HCT116 (cell line): ENCODE measurements at regions not wholly inside any gene's neighbourhood (a gene's known extent, or its start where the extent isn't known, plus 50 kb on each side); places are given as distances from the start of the nearest gene placed in this dataset.

ENCODE experiments used
- ATAC-seq: fragments of 200-7000 bp; cut with Tn5 transposase; 2 replicates; pipeline ENCODE4 v1.9.1; 2020; ENCODE audit warnings: mild to moderate bottlenecking, moderate library complexity
- BruUV-seq: library from RNA; stranded (reverse); fragments of 400-500 nt; replicated peaks from 2 replicates; lab custom pipeline; 2021; lab: Mats Ljungman, UMichigan
- CTCF ChIA-PET: fragments of 300-600 bp; sonication (Branson Sonifier 250); formaldehyde crosslinking; loops from one replicate; lab custom pipeline; 2021; ENCODE audit warnings: antibody characterized with exemption; lab: Charles Lee
- POLR2A ChIA-PET: fragments of 300-600, 350-600 bp; sonication (Branson Sonifier 250); formaldehyde crosslinking; loops from one replicate; lab custom pipeline; 2021; ENCODE audit warnings: antibody characterized with exemption; lab: Charles Lee
- RAD21 ChIA-PET, 2 experiments: fragments of 300-600 bp; sonication (Branson Sonifier 250); formaldehyde crosslinking; loops; one replicate each; lab custom pipeline; 2023; ENCODE audit warnings: low total read pairs in 2 of 2; ENCODE audit not compliant: uncharacterized antibody in 2 of 2, unreplicated experiment in 2 of 2, low non-redundant PET in 1 of 2; lab: Charles Lee
- DNase-seq: peaks from one replicate; pipeline ENCODE4 v3.0.0-alpha.2; 2010; ENCODE audit warnings: low read depth, low spot score
- H2AFZ ChIP-seq: fragments of 200-600 bp; shearing (Covaris generic), sonication (generic); 2 replicates; pipeline ENCODE4 v1.6.1; 2017; ENCODE audit warnings: low read depth, mixed run types, mixed read lengths, antibody characterized with exemption, low read length; ENCODE audit not compliant: poor library complexity, severe bottlenecking
- H3K27ac ChIP-seq: 2 replicates; pipeline ENCODE4 v1.5.1; 2012; ENCODE audit warnings: low read depth, low read length
- H3K27me3 ChIP-seq: fragments of 200-600 bp; sonication (generic); 2 replicates; pipeline ENCODE4 v1.6.1; 2016; ENCODE audit warnings: mixed run types, low read length, mixed read lengths; ENCODE audit not compliant: insufficient read depth
- H3K36me3 ChIP-seq, 2 experiments: fragments of 200-500 bp in 1 of 2; fragments of 200-600 bp in 1 of 2; sonication (Bioruptor generic) in 1 of 2; sonication (generic) in 1 of 2; 2 replicates each; pipeline versions ENCODE4 v1.5.1 to v1.6.1; 2014 to 2016; ENCODE audit warnings: low read length in 2 of 2, inconsistent platforms in 1 of 2, mixed read lengths in 1 of 2, mixed run types in 1 of 2; ENCODE audit not compliant: insufficient read depth in 2 of 2, control insufficient read depth in 1 of 2
- H3K4me1 ChIP-seq, 2 experiments: fragments of 200-600 bp in 1 of 2; sonication (generic) in 1 of 2; 2 replicates each; pipeline versions ENCODE4 v1.5.1 to v1.6.1; 2012 to 2017; ENCODE audit warnings: low read length in 2 of 2, inconsistent platforms in 1 of 2, mild to moderate bottlenecking in 1 of 2, mixed read lengths in 1 of 2, mixed run types in 1 of 2, moderate library complexity in 1 of 2; ENCODE audit not compliant: insufficient read depth in 2 of 2, control insufficient read depth in 1 of 2
- H3K4me2 ChIP-seq: fragments of 200-600 bp; sonication (generic); 2 replicates; pipeline ENCODE4 v1.6.1; 2017; ENCODE audit warnings: mixed run types, low read length, mixed read lengths
- H3K4me3 ChIP-seq, 2 experiments: fragments of 200-600 bp in 1 of 2; sonication (generic) in 1 of 2; replicated peaks in 1 of 2; 2 replicates each; pipeline ENCODE4 v1.5.1; 2011 to 2016; ENCODE audit warnings: low read length in 2 of 2, control low read depth in 1 of 2, low read depth in 1 of 2, mild to moderate bottlenecking in 1 of 2, mixed read lengths in 1 of 2, mixed run types in 1 of 2
- H3K79me2 ChIP-seq: fragments of 200-600 bp; sonication (generic); 2 replicates; pipeline ENCODE4 v1.6.1; 2017; ENCODE audit warnings: mild to moderate bottlenecking, mixed run types, low read length, moderate library complexity, mixed read lengths; ENCODE audit not compliant: insufficient read depth
- H3K9ac ChIP-seq: fragments of 200-600 bp; sonication (generic); 2 replicates; pipeline ENCODE4 v1.6.1; 2016; ENCODE audit warnings: low read length, mixed read lengths
- H3K9me2 ChIP-seq: fragments of 200-600 bp; sonication (generic), shearing (Covaris generic); 2 replicates; pipeline ENCODE4 v1.6.1; 2017; ENCODE audit warnings: mixed run types, mild to moderate bottlenecking, moderate library complexity; ENCODE audit not compliant: insufficient read depth
- H3K9me3 ChIP-seq, 2 experiments: fragments of 200-500 bp in 1 of 2; fragments of 200-600 bp in 1 of 2; sonication (Bioruptor generic) in 1 of 2; sonication (generic) in 1 of 2; 2 replicates each; pipeline ENCODE4 v1.6.1; 2014 to 2017; ENCODE audit warnings: low read length in 2 of 2, mixed read lengths in 2 of 2, inconsistent platforms in 1 of 2, low read depth in 1 of 2, mild to moderate bottlenecking in 1 of 2, mixed run types in 1 of 2, moderate library complexity in 1 of 2; ENCODE audit not compliant: control insufficient read depth in 1 of 2, insufficient read depth in 1 of 2
- H4K20me1 ChIP-seq: fragments of 200-600 bp; sonication (generic), shearing (Covaris generic); 2 replicates; pipeline ENCODE4 v1.6.1; 2017; ENCODE audit warnings: mixed run types, mild to moderate bottlenecking, moderate library complexity; ENCODE audit not compliant: insufficient read depth
- CEBPB ChIP-seq: IDR thresholded peaks from 2 replicates; pipeline ENCODE4 v1.6.1; 2012; ENCODE audit warnings: low read depth
- EGR1 ChIP-seq: IDR thresholded peaks from 2 replicates; pipeline ENCODE4 v1.6.1; 2012; ENCODE audit warnings: low read depth
- EZH2 ChIP-seq: fragments of 200-600 bp; sonication (generic); IDR thresholded peaks from 2 replicates; pipeline ENCODE4 v1.6.1; 2017; ENCODE audit warnings: antibody characterized with exemption, mixed run types
- POLR2A ChIP-seq: IDR thresholded peaks from 2 replicates; pipeline ENCODE4 v1.7.0; 2011; ENCODE audit warnings: borderline replicate concordance; ENCODE audit not compliant: insufficient read depth, insufficient read length; ENCODE audit errors: extremely low read depth
- POLR2AphosphoS5 ChIP-seq: IDR thresholded peaks from 2 replicates; pipeline ENCODE4 v1.6.1; 2011; ENCODE audit warnings: mild to moderate bottlenecking, low read depth, low read length, moderate library complexity
- RAD21 ChIP-seq: IDR thresholded peaks from 2 replicates; pipeline ENCODE4 v1.6.1; 2012; ENCODE audit warnings: low read depth, mild to moderate bottlenecking
- REST ChIP-seq: IDR thresholded peaks from 2 replicates; pipeline ENCODE4 v1.6.1; 2012; ENCODE audit warnings: low read depth
- SIN3A ChIP-seq: IDR thresholded peaks from 2 replicates; pipeline ENCODE4 v1.6.1; 2012; ENCODE audit warnings: low read depth
- SRF ChIP-seq: IDR thresholded peaks from 2 replicates; pipeline ENCODE4 v1.6.1; 2012; ENCODE audit warnings: low read depth
- YY1 ChIP-seq: IDR thresholded peaks from 2 replicates; pipeline ENCODE4 v1.6.1; 2011; ENCODE audit warnings: low read length, low read depth, moderate library complexity, mild to moderate bottlenecking; ENCODE audit not compliant: insufficient replicate concordance; ENCODE audit errors: extremely low read depth
- ZBTB33 ChIP-seq: IDR thresholded peaks from 2 replicates; pipeline ENCODE4 v1.6.1; 2011; ENCODE audit warnings: mild to moderate bottlenecking, low read length, moderate library complexity; ENCODE audit not compliant: insufficient replicate concordance; ENCODE audit errors: extremely low read depth
- ZFX ChIP-seq: fragments of 450-650 bp; IDR thresholded peaks from 2 replicates; pipeline ENCODE4 v1.6.1; 2017
- intact Hi-C: fragments of 100-400 bp; cut with micrococcal nuclease; formaldehyde crosslinking; loops from 2 replicates; pipeline ENCODE4 v1.10.0; 2022
- TF ChIP-seq, protein P1 (sequence below): IDR thresholded peaks from 2 replicates; pipeline ENCODE4 v1.6.1; 2012

- TF ChIP-seq REST (no peak), RAD21 (no peak), CEBPB (no peak), SRF (no peak), ZBTB33 (no peak), SIN3A (no peak)
- TF ChIP-seq, protein P1, sequence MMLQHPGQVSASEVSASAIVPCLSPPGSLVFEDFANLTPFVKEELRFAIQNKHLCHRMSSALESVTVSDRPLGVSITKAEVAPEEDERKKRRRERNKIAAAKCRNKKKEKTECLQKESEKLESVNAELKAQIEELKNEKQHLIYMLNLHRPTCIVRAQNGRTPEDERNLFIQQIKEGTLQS: no peak
- TF ChIP-seq, all 23 proteins: peak for 0
Observed at GRCh38 chr20:23211164-23211563, 125.0 kb upstream of the CD93 start (continued).

- H3K4me1 ChIP-seq: no peaks in the 10 kb centered on the region
- no TSS peak for BruUV-seq
- peaks cover 22% of the 10 kb centered on the region for H3K27me3 ChIP-seq
- no peak overlapping the region for H2AFZ ChIP-seq
- intact Hi-C loops: no loop called here
- no peaks in the 10 kb centered on the region for H3K9me3 ChIP-seq
- no peaks in the 10 kb centered on the region for H4K20me1 ChIP-seq
- no peak overlapping the region for H3K4me2 ChIP-seq
- CTCF ChIA-PET: interaction anchor here (1.0 kb wide), 1 partner anchor 356 kb away, joined by 3 read pairs; no protein-coding TSS in a partner anchor
- ATAC-seq: no peak
- H3K4me3 ChIP-seq: no peak overlapping the region
- H3K79me2 ChIP-seq: no peaks in the 10 kb centered on the region
- H3K9ac ChIP-seq: no peak overlapping the region
- POLR2A ChIA-PET: no interaction called here
- H3K9me2 ChIP-seq: no peaks in the 10 kb centered on the region
- RAD21 ChIA-PET: no interaction called here
- no peak for DNase-seq
- no peak overlapping the region for H3K27ac ChIP-seq
- no peaks in the 10 kb centered on the region for H3K36me3 ChIP-seq
- no peak for TF ChIP-seq YY1
- no peak for TF ChIP-seq REST
- TF ChIP-seq SIN3A: no peak
- no peak for TF ChIP-seq EGR1
- TF ChIP-seq EZH2: no peak
- no peak for TF ChIP-seq POLR2AphosphoS5
- no peak for TF ChIP-seq POLR2A
- TF ChIP-seq, protein P1: no peak
- no peak for TF ChIP-seq ZFX
Observed at GRCh38 chr20:23207826-23208540, 121.9 kb upstream of the CD93 start.
